NCI-H146 treated with DMSO at 0.1 percent for 48 hours (cell line): ENCODE measurements at regions not wholly inside any gene's neighbourhood (a gene's known extent, or its start where the extent isn't known, plus 50 kb on each side); places are given as distances from the start of the nearest gene placed in this dataset.

Source experiments
- DNase-seq: peaks from one replicate; lab custom pipeline; 2025; ENCODE audit not compliant: unreplicated experiment; lab: John Stamatoyannopoulos, UW

DNA sequence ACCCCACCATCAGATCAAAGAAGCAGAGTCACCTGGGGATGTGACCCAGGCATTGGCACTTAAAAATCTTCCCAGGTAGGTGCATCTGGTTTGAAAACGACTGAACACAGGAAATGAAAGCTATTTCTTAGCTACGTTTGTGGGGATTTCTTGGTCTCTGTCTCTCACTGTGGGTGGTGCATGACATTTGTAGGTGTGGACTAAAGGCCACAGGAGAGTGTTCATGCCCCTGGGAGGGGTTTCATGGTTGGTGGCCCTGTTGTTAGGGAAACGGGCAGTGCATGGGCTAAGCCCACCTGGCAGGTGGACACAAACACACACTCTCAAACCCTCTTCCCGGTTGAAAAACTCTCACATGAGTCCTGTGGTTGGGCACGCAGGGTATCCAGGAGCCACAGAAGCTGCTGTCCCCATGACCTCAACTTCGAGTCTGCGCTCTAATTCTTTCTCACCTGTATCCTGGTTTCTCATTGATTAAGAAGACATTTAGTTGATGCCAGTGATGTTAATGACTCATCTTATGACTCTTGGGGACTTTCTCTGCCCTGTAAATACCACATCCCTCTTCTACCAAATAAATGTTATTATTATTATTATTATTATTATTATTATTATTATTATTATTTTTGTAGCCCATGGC, 119.4 kb downstream of the MRPS6 start:
- no peak for DNase-seq

DNA sequence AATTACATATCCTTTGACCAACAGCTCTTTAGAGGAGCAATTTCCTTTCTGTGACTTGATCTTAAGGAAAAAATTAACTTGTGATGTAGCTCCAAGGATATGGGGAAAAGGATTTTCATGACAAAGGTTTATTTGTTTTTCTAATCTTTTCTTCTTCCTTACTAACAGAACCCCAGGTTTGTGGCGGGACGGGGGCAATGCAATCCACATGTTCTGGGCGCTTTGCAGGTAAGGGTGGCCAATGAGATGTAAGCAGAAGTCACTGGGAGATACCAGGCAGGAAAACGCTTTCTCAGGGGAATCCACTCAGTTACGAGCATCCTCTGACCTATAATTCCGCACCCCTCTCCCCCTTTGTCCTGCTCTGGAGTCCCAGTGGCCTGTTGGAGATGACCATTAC, 122.0 kb downstream of the MRPS6 start:
- DNase-seq, result no peak

DNA sequence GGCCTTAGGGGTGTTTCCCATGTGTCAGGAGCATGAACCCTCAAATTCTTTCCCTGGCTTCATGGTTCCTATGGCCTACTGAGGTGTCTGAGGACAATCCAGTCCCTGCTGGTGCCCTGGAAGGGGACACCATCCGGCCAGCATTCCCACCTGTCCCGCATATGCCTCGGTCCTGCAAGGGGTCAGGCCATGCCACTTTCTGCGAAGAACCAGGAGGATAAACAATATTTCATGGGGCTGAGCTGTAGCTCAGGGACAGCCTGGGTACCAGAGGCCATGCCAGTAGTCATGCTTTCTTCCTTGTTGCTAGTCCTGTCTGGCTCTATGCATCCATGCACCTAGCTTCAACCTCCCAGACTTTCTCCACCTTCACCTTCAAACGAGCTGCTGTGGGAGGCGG, 123.6 kb downstream of the MRPS6 start:
- DNase-seq, result no peak

DNA sequence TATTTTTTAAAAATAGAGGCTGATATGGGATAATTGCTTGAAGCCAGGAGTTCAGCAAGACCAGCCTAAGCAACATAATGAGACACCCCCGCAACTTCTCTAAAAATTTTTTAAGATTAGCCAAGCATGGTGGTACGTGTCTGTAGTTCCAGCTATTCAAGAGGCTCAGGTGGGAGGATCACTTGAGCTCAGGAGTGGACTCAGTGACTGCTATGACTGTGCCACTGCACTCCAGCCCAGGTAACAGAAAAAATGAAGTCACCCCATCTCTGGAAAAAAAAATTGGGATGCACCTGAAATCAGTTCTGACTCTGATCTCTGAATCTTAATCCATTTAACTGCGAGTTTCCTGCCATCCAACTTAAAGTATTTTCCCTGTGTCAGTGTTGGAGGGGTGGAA, 124.2 kb downstream of the MRPS6 start:
- DNase-seq, result no peak

DNA sequence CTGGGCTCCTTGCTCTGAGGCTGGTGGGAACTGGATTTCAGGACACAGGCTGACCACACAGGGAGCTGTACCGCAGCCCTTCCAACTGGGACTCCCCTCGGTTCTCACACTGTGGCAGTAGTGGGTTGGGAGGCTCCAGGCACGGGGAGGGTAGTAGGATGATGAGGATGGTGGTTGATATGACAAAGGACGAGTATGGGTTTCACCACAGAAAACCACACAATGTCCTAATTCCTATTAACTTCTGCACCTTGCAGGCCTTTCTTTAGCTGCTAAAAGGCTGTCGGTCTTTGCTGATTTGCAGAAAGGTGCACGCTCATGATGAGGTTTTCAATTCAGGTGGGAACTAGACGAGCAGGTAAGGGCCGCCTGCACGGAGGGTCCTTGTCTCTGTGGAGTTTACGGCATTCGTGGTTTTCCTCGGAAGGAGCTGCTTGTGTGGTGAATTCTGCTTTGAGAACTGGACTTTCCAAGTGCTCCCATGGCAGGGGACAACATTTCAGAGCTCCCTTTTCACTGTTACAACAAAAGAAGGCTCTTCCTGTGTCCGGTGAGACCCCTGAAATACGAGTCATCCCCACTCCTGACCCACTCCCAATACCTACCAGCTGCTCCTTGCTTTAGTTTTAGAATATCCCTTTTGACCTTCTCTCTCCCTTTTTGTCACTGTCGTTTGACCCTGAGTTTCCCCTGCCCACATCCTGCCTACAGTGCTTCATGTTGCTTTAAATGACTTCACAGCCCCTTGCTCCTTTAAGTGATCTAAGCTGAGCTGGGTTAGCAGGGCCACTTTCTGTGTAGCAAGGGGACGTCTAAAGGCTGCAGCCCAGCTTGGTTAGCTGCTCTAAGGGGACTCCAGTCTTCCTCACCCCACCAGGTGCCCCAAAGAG, 125.1 kb downstream of the MRPS6 start:
- no peak for DNase-seq

DNA sequence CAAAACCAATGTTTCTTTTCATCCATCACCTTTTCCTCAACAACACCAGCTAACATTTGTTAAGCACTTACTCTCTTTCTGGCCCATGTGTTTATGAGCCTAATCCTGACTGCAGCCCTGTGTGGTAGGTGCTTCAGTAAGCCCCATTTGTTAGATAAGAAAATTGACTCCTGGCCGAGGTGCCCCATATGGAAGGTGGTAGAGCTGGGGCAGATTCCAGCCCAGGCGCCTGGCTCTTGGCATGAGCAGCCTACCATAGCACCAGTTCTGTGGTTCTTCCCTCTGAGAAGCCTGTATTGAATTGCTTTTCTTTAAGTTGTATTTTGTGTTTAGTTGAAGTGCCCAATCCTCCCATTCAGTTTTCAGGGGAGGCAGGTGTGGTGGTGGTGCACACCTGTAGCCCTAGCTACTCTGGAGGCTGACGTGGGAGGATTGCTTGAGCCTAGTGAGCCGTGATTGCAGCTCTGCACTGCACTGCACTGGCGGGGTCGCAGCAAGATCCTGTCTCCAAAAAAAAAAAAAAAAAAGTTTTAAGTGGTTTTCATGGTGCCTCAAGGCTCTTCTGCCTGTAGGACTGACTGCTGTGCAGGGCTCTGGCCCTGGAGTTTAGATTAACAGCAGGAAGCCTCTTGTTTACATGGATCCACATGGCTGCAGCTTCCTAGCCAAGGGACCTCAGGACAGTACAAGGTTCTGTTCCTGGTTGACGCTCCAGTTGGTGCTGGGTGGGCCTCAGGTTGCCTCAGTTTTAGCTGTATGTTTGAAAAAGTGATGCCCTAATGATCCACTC, 125.9 kb downstream of the MRPS6 start:
- peak; percentile 5 for DNase-seq

DNA sequence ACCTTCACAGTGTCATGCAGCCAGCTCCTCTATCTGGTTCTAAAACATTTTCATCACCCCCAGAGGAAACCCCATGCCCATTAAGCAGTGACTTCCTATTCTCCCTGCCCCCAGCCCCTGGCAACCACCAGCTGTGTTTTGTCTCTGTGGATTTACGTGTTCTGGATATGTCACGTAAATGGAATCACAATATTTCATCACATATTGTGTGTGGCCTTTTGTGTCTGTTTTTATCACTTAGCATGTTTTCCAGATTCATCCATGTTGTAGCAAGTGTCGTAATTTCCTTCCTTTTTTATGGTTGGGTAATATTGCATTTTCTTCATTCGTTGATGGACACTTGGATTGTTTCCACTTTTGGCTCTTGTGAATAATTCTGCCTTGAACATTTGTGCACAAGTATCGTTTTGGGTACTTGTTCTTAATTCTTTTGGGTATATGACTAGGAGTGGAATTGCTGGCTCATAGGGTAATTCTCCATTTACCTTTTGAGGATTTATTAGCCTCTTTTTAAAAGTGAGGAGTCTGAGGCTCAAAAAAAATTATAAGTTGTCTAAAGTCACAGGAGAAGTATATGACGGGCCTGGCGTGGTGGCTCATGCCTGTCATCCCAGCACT, 127.0 kb downstream of the MRPS6 start:
- no peak for DNase-seq

DNA sequence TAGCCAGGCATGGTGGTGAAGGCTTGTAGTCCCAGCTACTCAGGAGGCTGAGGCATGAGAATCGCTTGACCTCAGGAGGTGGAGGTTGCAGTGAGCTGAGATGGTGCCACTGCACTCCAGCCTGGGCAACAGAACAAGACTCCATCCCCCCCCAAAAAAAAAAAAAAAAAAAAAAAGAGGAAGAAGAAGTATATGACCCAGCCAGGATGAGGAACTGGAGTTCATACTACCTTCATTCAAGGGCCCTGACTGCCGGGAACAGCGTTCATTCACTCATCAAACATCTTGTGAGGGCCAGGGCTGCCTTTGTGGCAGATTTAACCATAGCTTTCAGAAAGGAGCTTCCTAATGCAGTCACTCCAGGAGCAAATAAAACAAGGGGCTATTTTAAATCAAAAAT, 127.6 kb downstream of the MRPS6 start:
- no peak for DNase-seq

DNA sequence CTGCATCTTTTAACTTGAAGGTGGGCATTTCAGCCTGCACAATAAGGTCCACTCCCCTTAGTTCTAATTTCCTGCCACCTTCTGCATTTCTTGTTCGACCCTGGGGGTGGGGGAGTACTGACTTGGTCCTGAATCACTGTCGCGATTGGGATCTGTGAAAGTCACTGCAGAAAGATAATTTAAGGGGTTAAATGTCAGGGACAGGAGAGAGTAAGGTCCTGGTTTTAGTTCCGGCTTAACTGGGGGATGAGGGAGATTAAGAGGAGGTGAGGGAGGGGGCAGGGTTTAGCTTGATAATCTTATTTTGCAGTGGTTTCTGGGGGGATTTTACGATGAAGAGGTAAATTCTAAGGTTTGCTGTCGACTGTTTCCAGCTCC, 128.1 kb downstream of the MRPS6 start:
- no peak for DNase-seq

DNA sequence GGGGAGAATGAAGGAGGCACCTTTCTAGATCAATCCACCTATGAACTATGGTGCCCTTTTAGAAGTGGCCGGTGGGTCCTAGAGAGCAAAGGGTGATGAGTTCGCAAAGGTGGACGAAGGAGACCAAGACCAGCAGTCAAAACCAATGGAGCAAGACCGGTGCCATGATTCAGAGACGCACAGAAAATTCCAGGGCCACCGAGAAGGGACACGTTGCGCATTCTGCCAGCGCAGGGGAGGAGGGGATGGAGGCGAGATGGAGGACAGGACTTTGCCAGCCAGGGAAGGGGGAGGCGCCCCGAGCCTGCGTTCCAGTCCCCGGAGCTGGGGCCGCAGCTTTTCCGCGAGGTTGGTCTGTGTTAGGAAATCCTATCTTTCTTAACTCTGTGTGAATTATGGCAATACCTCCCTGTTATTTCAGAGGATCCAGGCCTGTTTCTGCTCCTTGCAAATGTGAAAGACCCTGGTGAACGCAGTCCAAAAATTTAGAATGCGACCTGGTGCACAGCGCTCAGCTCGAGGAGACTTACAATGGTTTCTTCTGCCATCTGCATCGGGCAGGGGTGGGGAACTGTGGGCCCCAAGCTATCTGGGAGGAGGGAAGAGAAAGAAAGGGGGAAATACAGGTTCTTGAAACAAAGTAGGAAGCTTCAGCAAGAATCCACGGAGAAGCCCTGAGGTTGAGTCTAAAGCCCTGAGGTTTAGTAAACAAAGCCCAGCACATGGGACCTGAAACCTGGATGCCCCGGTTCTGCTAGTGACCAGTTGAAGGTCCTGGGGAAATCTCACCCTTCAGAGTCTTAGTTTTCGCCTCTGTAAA, 129.4 kb downstream of the MRPS6 start:
- no peak for DNase-seq

DNA sequence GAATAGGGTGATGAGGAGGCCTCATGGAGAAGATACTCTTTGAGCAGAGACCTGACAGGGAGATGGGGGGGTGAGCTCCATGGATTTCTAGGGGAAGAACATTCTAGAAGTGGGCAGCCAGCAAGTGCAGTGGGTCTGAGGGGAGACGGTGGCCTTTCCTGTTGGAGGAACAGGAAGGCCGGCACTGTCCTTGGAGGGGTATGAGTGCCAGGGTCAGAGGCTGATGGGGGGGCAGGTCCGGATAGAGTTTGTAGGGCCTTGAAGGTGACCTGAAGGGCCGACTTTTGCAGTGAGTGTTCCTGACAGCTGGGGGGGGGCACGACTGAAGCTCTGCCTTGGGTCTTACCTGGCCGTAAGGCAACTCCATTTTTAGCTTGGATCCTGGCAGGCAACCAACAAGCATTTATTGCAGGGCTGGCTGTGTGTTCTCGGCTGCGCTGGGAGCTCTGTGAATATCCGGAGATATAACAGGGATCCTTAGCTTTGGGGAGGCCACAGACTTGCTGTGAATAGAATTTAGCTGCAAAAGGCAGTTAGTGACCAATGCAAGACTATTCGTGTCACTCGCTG, 130.6 kb downstream of the MRPS6 start:
- no peak for DNase-seq

DNA sequence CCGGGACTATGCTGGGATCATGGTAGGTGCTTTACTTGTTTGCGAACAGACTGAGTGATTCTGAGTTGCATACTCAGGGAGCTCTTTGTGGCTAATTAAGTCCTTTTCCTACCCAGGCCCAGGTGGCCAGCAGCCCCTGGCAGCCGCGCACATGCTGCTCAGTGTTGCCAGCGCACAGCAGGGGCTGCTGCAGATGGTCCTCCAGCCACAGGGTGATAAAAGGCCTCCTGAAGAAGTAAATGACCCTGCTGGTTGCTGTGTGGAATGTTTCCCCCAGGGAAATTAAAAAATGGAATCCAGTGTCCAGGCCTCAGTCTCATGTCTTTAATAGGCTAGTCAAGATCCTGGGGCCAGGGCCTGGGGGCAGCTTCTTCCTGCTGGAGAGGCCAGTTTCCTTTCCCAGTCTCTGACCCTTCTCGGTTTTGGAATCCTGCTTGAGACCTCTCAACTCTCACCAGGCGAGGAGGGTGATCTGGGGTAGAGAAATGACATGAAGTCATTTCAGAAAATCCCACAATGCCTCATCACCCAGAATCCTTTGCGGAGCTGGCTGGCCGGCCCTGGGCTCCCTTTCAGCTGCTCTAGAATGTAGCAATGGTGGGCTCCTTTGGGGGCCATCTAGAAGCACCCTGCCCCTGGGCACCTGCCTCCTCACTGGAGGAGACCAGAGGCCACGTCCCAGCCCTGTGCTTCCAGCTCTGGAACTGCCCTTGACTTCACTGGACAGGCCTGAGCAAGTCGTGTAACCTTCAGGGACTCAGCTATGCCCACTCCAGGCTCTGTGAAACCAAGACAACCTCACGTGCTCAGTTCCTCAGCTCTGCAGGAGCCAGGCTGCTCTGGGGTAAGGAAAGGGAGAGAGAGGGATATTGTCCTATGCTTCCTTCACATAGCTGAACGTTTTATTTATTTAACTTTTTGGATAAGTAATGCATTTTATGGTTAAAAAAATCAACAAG, 131.4 kb downstream of the MRPS6 start:
- peak; percentile 75 for DNase-seq

DNA sequence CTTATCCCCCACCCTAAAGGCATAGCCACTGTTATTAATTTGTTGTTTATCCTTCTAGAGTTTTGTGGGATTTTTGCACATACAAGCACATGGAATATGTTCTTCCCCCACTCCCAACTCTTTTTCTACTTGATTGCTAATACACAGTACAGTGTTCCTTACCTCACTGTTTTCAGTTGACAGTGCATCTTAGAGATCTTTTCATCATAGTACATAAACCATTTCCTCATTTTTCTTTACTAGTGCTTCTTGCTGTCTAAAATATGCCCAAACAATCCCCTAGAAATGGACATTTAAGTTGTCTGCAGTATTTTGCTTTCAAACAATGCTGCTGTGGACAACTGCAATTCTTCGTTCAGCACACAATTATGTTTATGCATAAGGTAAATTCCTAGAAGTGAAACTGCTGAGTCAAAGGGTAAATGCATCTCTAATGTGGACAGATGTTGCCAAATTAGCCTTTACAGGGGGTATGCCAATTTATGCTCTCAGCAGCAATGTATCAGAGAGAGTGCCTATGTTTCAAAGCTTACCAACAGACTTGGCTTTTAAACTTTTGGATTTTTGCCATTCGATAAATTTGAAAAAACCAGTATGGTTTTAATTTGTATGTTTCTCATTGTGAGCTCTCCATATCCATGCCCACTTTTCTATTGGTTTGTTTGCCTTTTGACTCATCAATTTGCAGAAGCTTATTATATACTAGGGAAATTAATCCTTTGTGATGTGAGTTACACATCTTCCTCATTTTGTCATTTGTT, 132.6 kb downstream of the MRPS6 start:
- no peak for DNase-seq

DNA sequence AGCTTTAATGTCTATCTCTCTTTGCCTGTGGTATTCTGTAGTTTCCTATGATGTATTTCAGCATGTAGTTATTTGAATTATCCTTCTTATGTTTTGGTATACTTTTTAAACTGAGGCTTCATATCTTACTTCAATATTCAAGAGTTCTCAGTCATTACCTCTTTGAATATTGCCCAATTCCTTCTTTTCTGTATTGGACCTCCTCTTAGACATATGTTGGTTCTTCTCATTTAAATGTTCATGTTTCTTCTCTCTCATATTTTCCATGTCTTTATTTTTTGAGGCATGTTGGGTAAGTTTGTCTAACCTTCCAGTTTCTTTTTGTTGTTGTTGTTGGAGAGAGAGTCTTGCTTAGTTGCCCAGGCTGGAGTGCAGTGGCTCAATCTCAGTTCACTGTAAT, 140.6 kb downstream of the MRPS6 start:
- DNase-seq, result no peak

DNA sequence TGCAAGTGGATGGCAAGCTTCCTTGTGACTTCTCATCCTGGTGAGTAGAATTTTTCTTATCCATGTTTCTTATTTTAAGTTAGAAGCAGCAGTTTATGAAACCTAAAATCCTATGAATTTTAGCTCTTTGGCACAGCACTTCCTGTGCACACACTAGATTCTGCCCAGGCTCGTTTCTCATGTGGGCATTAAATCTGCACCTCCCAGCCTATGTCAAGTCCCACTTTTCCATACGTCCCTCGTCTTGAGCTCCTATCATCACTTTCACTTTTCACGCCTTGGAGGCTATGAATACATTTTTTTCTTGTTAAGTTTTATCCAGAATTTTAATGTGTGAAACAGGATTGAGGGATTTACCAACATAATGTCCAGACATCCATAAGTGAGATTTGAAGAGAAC, 142.1 kb downstream of the MRPS6 start:
- no peak for DNase-seq

DNA sequence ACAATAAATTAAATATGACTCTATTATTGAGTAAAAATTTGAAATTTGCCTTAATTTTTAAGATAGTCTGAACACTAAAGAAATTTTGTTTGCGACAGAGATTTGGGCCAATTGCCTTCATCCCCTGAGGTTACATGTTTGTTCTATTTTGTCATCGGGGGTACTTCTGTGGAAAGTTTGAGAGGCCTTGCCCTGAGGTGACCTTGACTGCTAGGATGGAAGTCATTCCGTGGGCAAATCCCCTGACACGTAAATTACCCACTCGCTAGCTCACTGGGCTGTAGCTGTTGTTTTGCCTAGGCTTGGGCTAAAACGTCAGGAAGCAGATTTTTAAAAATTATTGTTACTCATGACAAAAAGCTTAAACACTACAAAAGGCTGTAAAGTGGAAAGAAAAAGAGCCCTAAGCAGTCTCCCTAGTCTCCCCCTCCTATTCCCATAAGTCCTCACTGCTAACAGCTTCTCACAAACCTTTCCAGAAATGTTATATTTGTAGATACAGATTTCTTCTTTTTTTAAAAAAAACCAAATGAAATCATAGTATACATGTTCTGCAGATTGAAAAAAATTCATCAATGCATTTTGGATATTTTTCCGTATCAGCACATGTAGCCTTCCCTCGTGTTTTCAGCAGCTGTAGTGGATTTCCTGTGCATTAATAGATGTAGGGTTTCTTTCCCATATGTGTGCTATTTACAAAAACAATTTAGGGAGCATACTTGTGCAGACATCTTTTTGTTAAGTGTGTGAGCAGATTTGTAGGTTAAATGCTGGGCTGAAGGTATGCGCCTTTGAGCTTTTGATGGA, 142.7 kb downstream of the MRPS6 start:
- no peak for DNase-seq

DNA sequence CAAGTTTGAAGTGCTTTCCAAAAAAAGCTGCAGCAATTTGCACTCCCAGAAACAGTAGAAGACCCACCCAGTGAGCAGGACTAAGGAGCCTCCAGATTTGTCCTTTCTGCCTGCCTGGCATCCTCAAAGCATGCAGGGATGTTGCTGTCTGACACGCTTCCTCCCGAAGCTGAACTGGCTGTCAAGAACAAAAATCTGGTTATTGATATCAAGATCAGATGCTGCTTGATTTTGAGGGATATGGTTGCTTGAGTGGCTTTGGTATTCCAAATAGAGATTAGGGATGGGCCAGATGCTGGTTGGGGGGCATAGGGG, 143.3 kb downstream of the MRPS6 start:
- DNase-seq, result no peak

DNA sequence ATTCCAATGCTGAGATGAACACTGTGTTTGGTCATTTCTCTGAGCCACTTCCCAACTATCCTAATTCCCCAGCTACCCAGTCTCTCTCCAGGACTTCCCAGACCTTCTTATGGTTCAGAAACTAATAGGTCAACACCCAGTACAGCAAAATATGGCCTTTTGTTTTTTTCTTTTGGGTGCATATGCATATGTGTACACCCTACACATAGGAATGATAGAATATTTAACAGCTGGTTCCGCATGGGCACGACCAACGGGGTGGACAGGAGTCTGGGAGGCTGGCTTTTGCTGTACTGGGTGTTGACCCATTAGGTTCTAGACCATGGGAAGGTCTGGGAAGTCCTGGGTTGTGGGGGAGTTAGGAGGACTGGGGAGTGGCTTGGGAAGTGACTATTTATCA, 143.9 kb downstream of the MRPS6 start:
- no peak for DNase-seq
